ENCODE measurements at regions not wholly inside any gene's neighbourhood (a gene's known extent, or its start where the extent isn't known, plus 50 kb on each side); places are given as distances from the start of the nearest gene placed in this dataset.

GRCh38 chr2:234594715-234595114 is 97.8 kb upstream of the ARL4C start:
- Histone ChIP-seq H3K4me1 (ENCODE audit: insufficient read depth, low read length) (no peaks in the 10 kb centered on the region), H3K27me3 (ENCODE audit: control insufficient read depth in 1 of 2, insufficient read depth in 2 of 2, low read length in 2 of 2) (no peaks in the 10 kb centered on the region), H3K27ac (ENCODE audit: low read depth, low read length) (no peak overlapping the region), H3K9me3 (ENCODE audit: low read length) (no peaks in the 10 kb centered on the region), H3K36me3 (ENCODE audit: insufficient read depth, low read length) (no peaks in the 10 kb centered on the region), H3K4me3 (ENCODE audit: low read depth in 1 of 2, low read length in 2 of 2) (no peak overlapping the region), H3K9ac (ENCODE audit: low read length) (no peak overlapping the region)

GRCh38 chr2:234593636-234594035 is 96.8 kb upstream of the ARL4C start:
- H3K9me3 ChIP-seq (ENCODE audit: low read length): no peaks in the 10 kb centered on the region
- no peak overlapping the region for H3K9ac ChIP-seq (ENCODE audit: low read length)
- H3K4me1 ChIP-seq (ENCODE audit: insufficient read depth, low read length): no peaks in the 10 kb centered on the region
- H3K27me3 ChIP-seq (ENCODE audit: control insufficient read depth in 1 of 2, insufficient read depth in 2 of 2, low read length in 2 of 2): no peaks in the 10 kb centered on the region
- no peak overlapping the region for H3K4me3 ChIP-seq (ENCODE audit: low read depth in 1 of 2, low read length in 2 of 2)
- H3K36me3 ChIP-seq (ENCODE audit: insufficient read depth, low read length): no peaks in the 10 kb centered on the region
- H3K27ac ChIP-seq (ENCODE audit: low read depth, low read length): no peak overlapping the region

GRCh38 chr2:234592541-234592940 is 95.7 kb upstream of the ARL4C start:
- Histone ChIP-seq H3K27ac (ENCODE audit: low read depth, low read length) (no peak overlapping the region), H3K4me1 (ENCODE audit: insufficient read depth, low read length) (no peaks in the 10 kb centered on the region), H3K9me3 (ENCODE audit: low read length) (no peaks in the 10 kb centered on the region), H3K36me3 (ENCODE audit: insufficient read depth, low read length) (no peaks in the 10 kb centered on the region), H3K9ac (ENCODE audit: low read length) (no peak overlapping the region), H3K27me3 (ENCODE audit: control insufficient read depth in 1 of 2, insufficient read depth in 2 of 2, low read length in 2 of 2) (no peaks in the 10 kb centered on the region), H3K4me3 (ENCODE audit: low read depth in 1 of 2, low read length in 2 of 2) (no peak overlapping the region)

- no peak overlapping the region for H3K9ac ChIP-seq (ENCODE audit: low read length)
These were observed 93.2 kb upstream of the ARL4C start for GRCh38 chr2:234590076-234590475.

GRCh38 chr2:234588054-234588430 is 91.2 kb upstream of the ARL4C start:
- no peaks in the 10 kb centered on the region for H3K4me1 ChIP-seq (ENCODE audit: insufficient read depth, low read length)
- no peaks in the 10 kb centered on the region for H3K36me3 ChIP-seq (ENCODE audit: insufficient read depth, low read length)
- H3K9me3 ChIP-seq (ENCODE audit: low read length): no peaks in the 10 kb centered on the region
- no peak overlapping the region for H3K9ac ChIP-seq (ENCODE audit: low read length)
- no peak overlapping the region for H3K27ac ChIP-seq (ENCODE audit: low read depth, low read length)
- H3K27me3 ChIP-seq (ENCODE audit: control insufficient read depth in 1 of 2, insufficient read depth in 2 of 2, low read length in 2 of 2): no peaks in the 10 kb centered on the region
- H3K4me3 ChIP-seq (ENCODE audit: low read depth in 1 of 2, low read length in 2 of 2): no peak overlapping the region

More at GRCh38 chr2:234590076-234590475, 93.2 kb upstream of the ARL4C start:
- no peaks in the 10 kb centered on the region for H3K9me3 ChIP-seq (ENCODE audit: low read length)
- no peak overlapping the region for H3K27ac ChIP-seq (ENCODE audit: low read depth, low read length)
- no peak overlapping the region for H3K4me3 ChIP-seq (ENCODE audit: low read depth in 1 of 2, low read length in 2 of 2)
- no peaks in the 10 kb centered on the region for H3K36me3 ChIP-seq (ENCODE audit: insufficient read depth, low read length)
- no peaks in the 10 kb centered on the region for H3K27me3 ChIP-seq (ENCODE audit: control insufficient read depth in 1 of 2, insufficient read depth in 2 of 2, low read length in 2 of 2)
- H3K4me1 ChIP-seq (ENCODE audit: insufficient read depth, low read length): no peaks in the 10 kb centered on the region

GRCh38 chr2:234587341-234588053 is 90.6 kb upstream of the ARL4C start:
- Histone ChIP-seq H3K4me1 (ENCODE audit: insufficient read depth, low read length) (no peaks in the 10 kb centered on the region), H3K9me3 (ENCODE audit: low read length) (no peaks in the 10 kb centered on the region), H3K27me3 (ENCODE audit: control insufficient read depth in 1 of 2, insufficient read depth in 2 of 2, low read length in 2 of 2) (no peaks in the 10 kb centered on the region), H3K4me3 (ENCODE audit: low read depth in 1 of 2, low read length in 2 of 2) (no peak overlapping the region), H3K9ac (ENCODE audit: low read length) (no peak overlapping the region), H3K27ac (ENCODE audit: low read depth, low read length) (no peak overlapping the region), H3K36me3 (ENCODE audit: insufficient read depth, low read length) (no peaks in the 10 kb centered on the region)

GRCh38 chr2:234583331-234583730 is 86.5 kb upstream of the ARL4C start:
- no peaks in the 10 kb centered on the region for H3K27me3 ChIP-seq (ENCODE audit: control insufficient read depth in 1 of 2, insufficient read depth in 2 of 2, low read length in 2 of 2)
- H3K27ac ChIP-seq (ENCODE audit: low read depth, low read length): no peak overlapping the region
- H3K36me3 ChIP-seq (ENCODE audit: insufficient read depth, low read length): no peaks in the 10 kb centered on the region
- H3K9ac ChIP-seq (ENCODE audit: low read length): no peak overlapping the region
- H3K9me3 ChIP-seq (ENCODE audit: low read length): no peaks in the 10 kb centered on the region
- no peak overlapping the region for H3K4me3 ChIP-seq (ENCODE audit: low read depth in 1 of 2, low read length in 2 of 2)
- H3K4me1 ChIP-seq (ENCODE audit: insufficient read depth, low read length): no peaks in the 10 kb centered on the region

- no peaks in the 10 kb centered on the region for H3K4me1 ChIP-seq (ENCODE audit: insufficient read depth, low read length)
- H3K36me3 ChIP-seq (ENCODE audit: insufficient read depth, low read length): no peaks in the 10 kb centered on the region
- H3K27me3 ChIP-seq (ENCODE audit: control insufficient read depth in 1 of 2, insufficient read depth in 2 of 2, low read length in 2 of 2): no peaks in the 10 kb centered on the region
- no peak overlapping the region for H3K9ac ChIP-seq (ENCODE audit: low read length)
- H3K27ac ChIP-seq (ENCODE audit: low read depth, low read length): no peak overlapping the region
- no peak overlapping the region for H3K4me3 ChIP-seq (ENCODE audit: low read depth in 1 of 2, low read length in 2 of 2)
- H3K9me3 ChIP-seq (ENCODE audit: low read length): no peaks in the 10 kb centered on the region
These were observed 83.8 kb upstream of the ARL4C start for GRCh38 chr2:234580686-234581085.

GRCh38 chr2:234579231-234579962 is 82.5 kb upstream of the ARL4C start:
- H3K9ac ChIP-seq (ENCODE audit: low read length): no peak overlapping the region
- no peaks in the 10 kb centered on the region for H3K27me3 ChIP-seq (ENCODE audit: control insufficient read depth in 1 of 2, insufficient read depth in 2 of 2, low read length in 2 of 2)
- H3K9me3 ChIP-seq (ENCODE audit: low read length): no peaks in the 10 kb centered on the region
- no peak overlapping the region for H3K27ac ChIP-seq (ENCODE audit: low read depth, low read length)
- H3K4me3 ChIP-seq (ENCODE audit: low read depth in 1 of 2, low read length in 2 of 2): no peak overlapping the region
- no peaks in the 10 kb centered on the region for H3K36me3 ChIP-seq (ENCODE audit: insufficient read depth, low read length)
- H3K4me1 ChIP-seq (ENCODE audit: insufficient read depth, low read length): no peaks in the 10 kb centered on the region

GRCh38 chr2:234578389-234578788 is 81.5 kb upstream of the ARL4C start:
- no peak overlapping the region for H3K9ac ChIP-seq (ENCODE audit: low read length)
- no peaks in the 10 kb centered on the region for H3K9me3 ChIP-seq (ENCODE audit: low read length)
- H3K27me3 ChIP-seq (ENCODE audit: control insufficient read depth in 1 of 2, insufficient read depth in 2 of 2, low read length in 2 of 2): no peaks in the 10 kb centered on the region
- no peak overlapping the region for H3K4me3 ChIP-seq (ENCODE audit: low read depth in 1 of 2, low read length in 2 of 2)
- H3K4me1 ChIP-seq (ENCODE audit: insufficient read depth, low read length): no peaks in the 10 kb centered on the region
- no peaks in the 10 kb centered on the region for H3K36me3 ChIP-seq (ENCODE audit: insufficient read depth, low read length)
- H3K27ac ChIP-seq (ENCODE audit: low read depth, low read length): no peak overlapping the region

GRCh38 chr2:234577191-234577590 is 80.3 kb upstream of the ARL4C start:
- Histone ChIP-seq H3K4me3 (ENCODE audit: low read depth in 1 of 2, low read length in 2 of 2) (no peak overlapping the region), H3K9ac (ENCODE audit: low read length) (no peak overlapping the region), H3K27me3 (ENCODE audit: control insufficient read depth in 1 of 2, insufficient read depth in 2 of 2, low read length in 2 of 2) (no peaks in the 10 kb centered on the region), H3K36me3 (ENCODE audit: insufficient read depth, low read length) (no peaks in the 10 kb centered on the region), H3K27ac (ENCODE audit: low read depth, low read length) (no peak overlapping the region), H3K4me1 (ENCODE audit: insufficient read depth, low read length) (no peaks in the 10 kb centered on the region), H3K9me3 (ENCODE audit: low read length) (no peaks in the 10 kb centered on the region)
